ENCODE measurements at regions not wholly inside any gene's neighbourhood (a gene's known extent, or its start where the extent isn't known, plus 50 kb on each side); places are given as distances from the start of the nearest gene placed in this dataset.

GRCh38 chr6:147869869-147870268 lies 361.4 kb downstream of the SAMD5 start:
- DNase-seq: no peak

- no peak for DNase-seq
Measured at GRCh38 chr6:147870506-147871110, 362.1 kb downstream of the SAMD5 start.

GRCh38 chr6:147872002-147872401 lies 363.5 kb downstream of the SAMD5 start:
- DNase-seq: no peak

GRCh38 chr6:147873816-147874215 lies 365.3 kb downstream of the SAMD5 start:
- DNase-seq: no peak

- no peak for DNase-seq
Measured at GRCh38 chr6:147874322-147874721, 365.8 kb downstream of the SAMD5 start.

GRCh38 chr6:147879031-147879580 lies 370.6 kb downstream of the SAMD5 start:
- DNase-seq: no peak

- DNase-seq: no peak
Measured at GRCh38 chr6:147881432-147881831, 372.9 kb downstream of the SAMD5 start.

GRCh38 chr6:147888374-147888773 lies 379.9 kb downstream of the SAMD5 start:
- DNase-seq: no peak

- no peak for DNase-seq
Measured at GRCh38 chr6:147891671-147892070, 383.2 kb downstream of the SAMD5 start.

- DNase-seq: no peak
Measured at GRCh38 chr6:147892476-147892875, 384.0 kb downstream of the SAMD5 start.

- no peak for DNase-seq
Measured at GRCh38 chr6:147895272-147895671, 386.8 kb downstream of the SAMD5 start.

- no peak for DNase-seq
Measured at GRCh38 chr6:147900247-147900830, 391.8 kb downstream of the SAMD5 start.

- no peak for DNase-seq
Measured at GRCh38 chr6:147903321-147903720, 394.8 kb downstream of the SAMD5 start.

- no peak for DNase-seq
Measured at GRCh38 chr6:147903931-147904330, 395.4 kb downstream of the SAMD5 start.

GRCh38 chr6:147904416-147904815 lies 395.9 kb downstream of the SAMD5 start:
- no peak for DNase-seq

- no peak for DNase-seq
Measured at GRCh38 chr6:147905711-147906110, 397.2 kb downstream of the SAMD5 start.

- no peak for DNase-seq
Measured at GRCh38 chr6:147906361-147906760, 397.9 kb downstream of the SAMD5 start.

GRCh38 chr6:147909640-147910039 lies 401.1 kb downstream of the SAMD5 start:
- DNase-seq: no peak

GRCh38 chr6:147910281-147910680 lies 401.8 kb downstream of the SAMD5 start:
- no peak for DNase-seq

GRCh38 chr6:147911057-147911456 lies 402.6 kb downstream of the SAMD5 start:
- no peak for DNase-seq

GRCh38 chr6:147911686-147912085 lies 403.2 kb downstream of the SAMD5 start:
- DNase-seq: no peak

GRCh38 chr6:147922799-147923198 lies 414.3 kb downstream of the SAMD5 start:
- DNase-seq: no peak

- DNase-seq: no peak
Measured at GRCh38 chr6:147924598-147924997, 416.1 kb downstream of the SAMD5 start.

GRCh38 chr6:147925826-147926225 lies 416.8 kb upstream of the SASH1 start:
- no peak for DNase-seq

GRCh38 chr6:147930745-147931144 lies 411.9 kb upstream of the SASH1 start:
- no peak for DNase-seq

Data from NCI-H2029 treated with DMSO at 0.1 percent for 48 hours (cell line).